ENCODE measurements at regions not wholly inside any gene's neighbourhood (a gene's known extent, or its start where the extent isn't known, plus 50 kb on each side); places are given as distances from the start of the nearest gene placed in this dataset.
"Not testable (repeated sequence)": the region's sequence is repeated elsewhere in the genome, so short reads cannot be mapped to it uniquely, and the experiment has no call there.

- no peak for DNase-seq (ENCODE audit: low read depth in 2 of 2)
Observed at GRCh38 chr5:40354171-40354570, 325.5 kb upstream of the PTGER4 start.

- DNase-seq (ENCODE audit: low read depth in 2 of 2): no peak
Observed at GRCh38 chr5:40353442-40353841, 326.3 kb upstream of the PTGER4 start.

- DNase-seq (ENCODE audit: low read depth in 2 of 2): no peak
Observed at GRCh38 chr5:40347981-40348725, 331.6 kb upstream of the PTGER4 start.

GRCh38 chr5:40346901-40347300 lies 332.8 kb upstream of the PTGER4 start:
- DNase-seq (ENCODE audit: low read depth in 2 of 2): no peak

- DNase-seq (ENCODE audit: low read depth in 2 of 2): not testable (repeated sequence)
Observed at GRCh38 chr5:40338434-40338833, 341.3 kb upstream of the PTGER4 start.

GRCh38 chr5:40334242-40334635 lies 345.5 kb upstream of the PTGER4 start:
- no peak for DNase-seq (ENCODE audit: low read depth in 2 of 2)

GRCh38 chr5:40333459-40334241 lies 346.1 kb upstream of the PTGER4 start:
- peak; percentile 83 to 92 for DNase-seq (ENCODE audit: low read depth in 2 of 2)

- DNase-seq (ENCODE audit: low read depth in 2 of 2): peak; percentile 39 to 66
Observed at GRCh38 chr5:40332970-40333369, 346.7 kb upstream of the PTGER4 start.

GRCh38 chr5:40331616-40332015 lies 348.1 kb upstream of the PTGER4 start:
- DNase-seq (ENCODE audit: low read depth in 2 of 2): no peak

- DNase-seq (ENCODE audit: low read depth in 2 of 2): peak; percentile 47 to 64
Observed at GRCh38 chr5:40321514-40321913, 358.2 kb upstream of the PTGER4 start.

GRCh38 chr5:40318395-40318794 lies 361.3 kb upstream of the PTGER4 start:
- peak in 1 of 2 donors; percentile 57 for DNase-seq (ENCODE audit: low read depth in 2 of 2)

- no peak for DNase-seq (ENCODE audit: low read depth in 2 of 2)
Observed at GRCh38 chr5:40317023-40317422, 362.7 kb upstream of the PTGER4 start.

- DNase-seq (ENCODE audit: low read depth in 2 of 2): no peak
Observed at GRCh38 chr5:40315126-40315525, 364.6 kb upstream of the PTGER4 start.

GRCh38 chr5:40314275-40314674 lies 365.4 kb upstream of the PTGER4 start:
- no peak for DNase-seq (ENCODE audit: low read depth in 2 of 2)

GRCh38 chr5:40312205-40312604 lies 367.5 kb upstream of the PTGER4 start:
- no peak for DNase-seq (ENCODE audit: low read depth in 2 of 2)

- DNase-seq (ENCODE audit: low read depth in 2 of 2): no peak
Observed at GRCh38 chr5:40309851-40310250, 369.9 kb upstream of the PTGER4 start.

GRCh38 chr5:40308867-40309266 lies 370.8 kb upstream of the PTGER4 start:
- DNase-seq (ENCODE audit: low read depth in 2 of 2): no peak

- DNase-seq (ENCODE audit: low read depth in 2 of 2): no peak
Observed at GRCh38 chr5:40307920-40308319, 371.8 kb upstream of the PTGER4 start.

- no peak for DNase-seq (ENCODE audit: low read depth in 2 of 2)
Observed at GRCh38 chr5:40306869-40307487, 372.7 kb upstream of the PTGER4 start.

GRCh38 chr5:40292006-40292405 lies 387.7 kb upstream of the PTGER4 start:
- DNase-seq (ENCODE audit: low read depth in 2 of 2): no peak

- DNase-seq (ENCODE audit: low read depth in 2 of 2): peak; percentile 23 to 87
Observed at GRCh38 chr5:40291338-40291737, 388.4 kb upstream of the PTGER4 start.

- no peak for DNase-seq (ENCODE audit: low read depth in 2 of 2)
Observed at GRCh38 chr5:40288800-40289485, 390.8 kb upstream of the PTGER4 start.
